Neutrophil (primary cell): ENCODE measurements at regions not wholly inside any gene's neighbourhood (a gene's known extent, or its start where the extent isn't known, plus 50 kb on each side); places are given as distances from the start of the nearest gene placed in this dataset.

Source experiments
- H3K27ac ChIP-seq: fragments of 200-600 bp; sonication (generic); 2 replicates; pipeline ENCODE4 v1.5.1; 2016; ENCODE audit warnings: mild to moderate bottlenecking, moderate library complexity
- H3K27me3 ChIP-seq: fragments of 200-600 bp; sonication (generic); 2 replicates; pipeline ENCODE4 v1.6.0; 2016; ENCODE audit warnings: mild to moderate bottlenecking
- H3K36me3 ChIP-seq: fragments of 200-600 bp; sonication (generic); 2 replicates; pipeline ENCODE4 v1.5.1; 2017
- H3K4me1 ChIP-seq, 2 experiments: fragments of 200-600 bp in 1 of 2; sonication (generic) in 1 of 2; 1 replicate in 1 of 2; 2 replicates in 1 of 2; pipeline versions ENCODE4 v1.5.1 to v1.6.1; 2013 to 2016; ENCODE audit warnings: low read depth in 1 of 2, low read length in 1 of 2, mild to moderate bottlenecking in 1 of 2, moderate library complexity in 1 of 2; ENCODE audit not compliant: control insufficient read depth in 1 of 2, insufficient read depth in 1 of 2
- H3K4me3 ChIP-seq, 2 experiments: fragments of 200-600 bp in 1 of 2; sonication (generic) in 1 of 2; 1 replicate in 1 of 2; 2 replicates in 1 of 2; pipeline ENCODE4 v1.5.1; 2013 to 2016; ENCODE audit warnings: low read depth in 1 of 2, low read length in 1 of 2, mild to moderate bottlenecking in 1 of 2, moderate library complexity in 1 of 2
- H3K9me3 ChIP-seq: fragments of 200-600 bp; sonication (generic); 2 replicates; pipeline ENCODE4 v1.5.1; 2016
- TF ChIP-seq, protein P1 (sequence below): fragments of 200-600 bp; sonication (generic); IDR thresholded peaks from 2 replicates; pipeline ENCODE4 v1.5.1; 2016; ENCODE audit warnings: antibody characterized with exemption

GRCh38 chr21:28309596-28309995 lies 683.1 kb downstream of the LTN1 start:
- Histone ChIP-seq H3K4me3 (no peak overlapping the region), H3K36me3 (no peaks in the 10 kb centered on the region), H3K4me1 (no peaks in the 10 kb centered on the region), H3K27me3 (no peaks in the 10 kb centered on the region), H3K9me3 (no peaks in the 10 kb centered on the region), H3K27ac (no peak overlapping the region)
- TF ChIP-seq, protein P1, sequence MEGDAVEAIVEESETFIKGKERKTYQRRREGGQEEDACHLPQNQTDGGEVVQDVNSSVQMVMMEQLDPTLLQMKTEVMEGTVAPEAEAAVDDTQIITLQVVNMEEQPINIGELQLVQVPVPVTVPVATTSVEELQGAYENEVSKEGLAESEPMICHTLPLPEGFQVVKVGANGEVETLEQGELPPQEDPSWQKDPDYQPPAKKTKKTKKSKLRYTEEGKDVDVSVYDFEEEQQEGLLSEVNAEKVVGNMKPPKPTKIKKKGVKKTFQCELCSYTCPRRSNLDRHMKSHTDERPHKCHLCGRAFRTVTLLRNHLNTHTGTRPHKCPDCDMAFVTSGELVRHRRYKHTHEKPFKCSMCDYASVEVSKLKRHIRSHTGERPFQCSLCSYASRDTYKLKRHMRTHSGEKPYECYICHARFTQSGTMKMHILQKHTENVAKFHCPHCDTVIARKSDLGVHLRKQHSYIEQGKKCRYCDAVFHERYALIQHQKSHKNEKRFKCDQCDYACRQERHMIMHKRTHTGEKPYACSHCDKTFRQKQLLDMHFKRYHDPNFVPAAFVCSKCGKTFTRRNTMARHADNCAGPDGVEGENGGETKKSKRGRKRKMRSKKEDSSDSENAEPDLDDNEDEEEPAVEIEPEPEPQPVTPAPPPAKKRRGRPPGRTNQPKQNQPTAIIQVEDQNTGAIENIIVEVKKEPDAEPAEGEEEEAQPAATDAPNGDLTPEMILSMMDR, result no peak

DNA sequence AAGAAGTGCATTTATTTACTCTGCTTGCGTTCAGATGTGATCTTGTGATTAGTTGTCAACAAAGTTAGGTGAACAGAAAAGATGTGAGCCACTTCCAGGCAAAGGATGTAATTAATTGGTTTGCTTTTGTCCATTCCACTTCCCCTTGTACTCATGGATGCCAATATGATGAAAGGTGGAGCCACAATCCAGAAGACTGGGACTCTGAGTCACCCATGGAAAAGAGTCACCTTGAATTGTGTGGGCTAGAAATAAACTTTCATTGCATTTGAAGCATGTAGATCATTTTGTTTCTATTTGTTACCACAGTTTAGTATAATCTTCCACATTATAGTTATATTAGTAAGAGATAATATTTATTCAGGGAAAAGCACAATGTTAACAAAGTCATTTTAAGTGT lies 684.2 kb downstream of the LTN1 start:
- Histone ChIP-seq H3K4me1 (no peaks in the 10 kb centered on the region), H3K9me3 (no peaks in the 10 kb centered on the region), H3K27me3 (no peaks in the 10 kb centered on the region), H3K27ac (no peak overlapping the region), H3K4me3 (no peak overlapping the region), H3K36me3 (no peaks in the 10 kb centered on the region)
- TF ChIP-seq, protein P1, result no peak

GRCh38 chr21:28299946-28300345 lies 692.7 kb downstream of the LTN1 start:
- Histone ChIP-seq H3K27ac (no peak overlapping the region), H3K4me1 (no peaks in the 10 kb centered on the region), H3K9me3 (no peaks in the 10 kb centered on the region), H3K36me3 (no peaks in the 10 kb centered on the region), H3K4me3 (no peak overlapping the region), H3K27me3 (no peaks in the 10 kb centered on the region)
- TF ChIP-seq, protein P1, result no peak

- H3K27ac ChIP-seq, result no peak overlapping the region
- H3K4me1 ChIP-seq, result no peaks in the 10 kb centered on the region
- no peak overlapping the region for H3K4me3 ChIP-seq
- H3K36me3 ChIP-seq, result no peaks in the 10 kb centered on the region
- TF ChIP-seq, protein P1, result no peak
- H3K27me3 ChIP-seq, result no peaks in the 10 kb centered on the region
- H3K9me3 ChIP-seq, result no peaks in the 10 kb centered on the region
Measured at GRCh38 chr21:28298251-28298672, 694.4 kb downstream of the LTN1 start.

DNA sequence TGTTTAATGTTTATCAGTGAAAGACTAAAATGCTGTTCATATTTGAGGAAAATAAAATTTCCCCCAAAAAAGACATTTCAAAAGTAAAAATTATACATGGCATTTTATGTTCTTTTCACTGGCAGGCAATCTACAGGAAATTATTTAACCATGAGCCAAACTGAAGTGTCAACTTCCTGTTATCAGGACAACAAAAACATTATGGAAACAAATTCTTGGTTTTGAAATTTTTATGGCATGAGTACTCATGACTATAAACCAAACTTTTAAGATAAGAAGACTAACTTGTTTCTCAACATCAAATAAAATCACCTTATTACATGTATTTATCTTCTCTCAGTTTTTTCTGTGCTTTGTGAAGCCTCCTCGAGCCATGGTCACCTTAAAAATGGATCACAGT lies 698.6 kb downstream of the LTN1 start:
- TF ChIP-seq, protein P1, result no peak
- H3K36me3 ChIP-seq, result no peaks in the 10 kb centered on the region
- H3K4me3 ChIP-seq, result no peak overlapping the region
- H3K27ac ChIP-seq, result no peak overlapping the region
- no peaks in the 10 kb centered on the region for H3K27me3 ChIP-seq
- H3K9me3 ChIP-seq, result no peaks in the 10 kb centered on the region
- H3K4me1 ChIP-seq, result no peaks in the 10 kb centered on the region
